SHP77 (cell line): ENCODE measurements at regions not wholly inside any gene's neighbourhood (a gene's known extent, or its start where the extent isn't known, plus 50 kb on each side); places are given as distances from the start of the nearest gene placed in this dataset.
"Not testable (repeated sequence)": the region's sequence is repeated elsewhere in the genome, so short reads cannot be mapped to it uniquely, and the experiment has no call there.

Source experiments
- DNase-seq, 2 experiments: peaks; one replicate each; lab custom pipeline; 2025; lab: John Stamatoyannopoulos, UW

GRCh38 chr1:232579958-232580941 is 49.7 kb downstream of the SIPA1L2 start:
- DNase-seq, result no peak

- no peak for DNase-seq
Observed at GRCh38 chr1:232579466-232579865, 50.5 kb downstream of the SIPA1L2 start.

GRCh38 chr1:232578651-232579195 is 51.2 kb downstream of the SIPA1L2 start:
- no peak for DNase-seq

GRCh38 chr1:232577772-232578171 is 52.2 kb downstream of the SIPA1L2 start:
- DNase-seq, result no peak

GRCh38 chr1:232576537-232576936 is 53.4 kb downstream of the SIPA1L2 start:
- no peak for DNase-seq

- DNase-seq, result no peak
Observed at GRCh38 chr1:232575763-232576040, 54.2 kb downstream of the SIPA1L2 start.

- DNase-seq, result no peak
Observed at GRCh38 chr1:232574889-232575762, 54.8 kb downstream of the SIPA1L2 start.

- no peak for DNase-seq
Observed at GRCh38 chr1:232574077-232574476, 55.9 kb downstream of the SIPA1L2 start.

- DNase-seq, result no peak
Observed at GRCh38 chr1:232571523-232571922, 58.4 kb downstream of the SIPA1L2 start.

- DNase-seq, result no peak
Observed at GRCh38 chr1:232570007-232570406, 59.9 kb downstream of the SIPA1L2 start.

- not testable (repeated sequence) for DNase-seq
Observed at GRCh38 chr1:232569554-232569921, 60.4 kb downstream of the SIPA1L2 start.

GRCh38 chr1:232568906-232569553 is 60.9 kb downstream of the SIPA1L2 start:
- peak in 1 of 2 experiments; percentile 9 for DNase-seq

GRCh38 chr1:232568331-232568852 is 61.5 kb downstream of the SIPA1L2 start:
- no peak for DNase-seq

- no peak for DNase-seq
Observed at GRCh38 chr1:232566093-232566492, 63.8 kb downstream of the SIPA1L2 start.

- no peak for DNase-seq
Observed at GRCh38 chr1:232562855-232563510, 67.0 kb downstream of the SIPA1L2 start.

- no peak for DNase-seq
Observed at GRCh38 chr1:232561381-232561780, 68.6 kb downstream of the SIPA1L2 start.

GRCh38 chr1:232560940-232561339 is 69.0 kb downstream of the SIPA1L2 start:
- DNase-seq, result no peak

GRCh38 chr1:232558954-232559353 is 71.0 kb downstream of the SIPA1L2 start:
- no peak for DNase-seq

- peak in 1 of 2 experiments; percentile 19 for DNase-seq
Observed at GRCh38 chr1:232557502-232558191, 72.3 kb downstream of the SIPA1L2 start.

- no peak for DNase-seq
Observed at GRCh38 chr1:232557096-232557495, 72.8 kb downstream of the SIPA1L2 start.

GRCh38 chr1:232556351-232556750 is 73.6 kb downstream of the SIPA1L2 start:
- DNase-seq, result no peak
